Right hindlimb (tissue), 1 donor: ENCODE measurements at regions not wholly inside any gene's neighbourhood (a gene's known extent, or its start where the extent isn't known, plus 50 kb on each side); places are given as distances from the start of the nearest gene placed in this dataset.

Experiments
- DNase-seq: peaks from one replicate; pipeline ENCODE4 v3.0.0-alpha.2; 2018

GRCh38 chr5:162325143-162325727 lies 257.7 kb downstream of the GABRG2 start:
- DNase-seq = no peak

GRCh38 chr5:162334944-162335343 lies 267.4 kb downstream of the GABRG2 start:
- DNase-seq = no peak

- no peak for DNase-seq
Measured at GRCh38 chr5:162360373-162360931, 292.9 kb downstream of the GABRG2 start.

- peak; percentile 49 for DNase-seq
Measured at GRCh38 chr5:162372256-162372655, 304.7 kb downstream of the GABRG2 start.

GRCh38 chr5:162377895-162378294 lies 310.3 kb downstream of the GABRG2 start:
- no peak for DNase-seq

GRCh38 chr5:162382839-162383238 lies 315.3 kb downstream of the GABRG2 start:
- DNase-seq = no peak

- DNase-seq = no peak
Measured at GRCh38 chr5:162384225-162384624, 316.7 kb downstream of the GABRG2 start.

GRCh38 chr5:162391833-162392232 lies 324.3 kb downstream of the GABRG2 start:
- no peak for DNase-seq

- no peak for DNase-seq
Measured at GRCh38 chr5:162392336-162392735, 324.8 kb downstream of the GABRG2 start.

- DNase-seq = no peak
Measured at GRCh38 chr5:162393534-162393933, 326.0 kb downstream of the GABRG2 start.

GRCh38 chr5:162407614-162408013 lies 340.0 kb downstream of the GABRG2 start:
- no peak for DNase-seq

- DNase-seq = no peak
Measured at GRCh38 chr5:162410365-162410764, 342.8 kb downstream of the GABRG2 start.

GRCh38 chr5:162429142-162429541 lies 361.6 kb downstream of the GABRG2 start:
- no peak for DNase-seq

GRCh38 chr5:162434281-162434680 lies 366.7 kb downstream of the GABRG2 start:
- DNase-seq = no peak

GRCh38 chr5:162436055-162436454 lies 368.5 kb downstream of the GABRG2 start:
- no peak for DNase-seq

- no peak for DNase-seq
Measured at GRCh38 chr5:162444129-162444762, 376.7 kb downstream of the GABRG2 start.

GRCh38 chr5:162456086-162456485 lies 388.5 kb downstream of the GABRG2 start:
- no peak for DNase-seq

- no peak for DNase-seq
Measured at GRCh38 chr5:162466011-162466410, 398.4 kb downstream of the GABRG2 start.

- DNase-seq = no peak
Measured at GRCh38 chr5:162473041-162473714, 405.6 kb downstream of the GABRG2 start.

- DNase-seq = no peak
Measured at GRCh38 chr5:162474239-162474638, 406.7 kb downstream of the GABRG2 start.

GRCh38 chr5:162484095-162484494 lies 416.5 kb downstream of the GABRG2 start:
- no peak for DNase-seq

GRCh38 chr5:162484986-162485385 lies 417.4 kb downstream of the GABRG2 start:
- DNase-seq = no peak

- DNase-seq = no peak
Measured at GRCh38 chr5:162485666-162486292, 418.2 kb downstream of the GABRG2 start.
